Neutrophil (primary cell): ENCODE measurements at regions not wholly inside any gene's neighbourhood (a gene's known extent, or its start where the extent isn't known, plus 50 kb on each side); places are given as distances from the start of the nearest gene placed in this dataset.

Experiments
- H3K27ac ChIP-seq: fragments of 200-600 bp; sonication (generic); 2 replicates; pipeline ENCODE4 v1.5.1; 2016; ENCODE audit warnings: mild to moderate bottlenecking, moderate library complexity
- H3K27me3 ChIP-seq: fragments of 200-600 bp; sonication (generic); 2 replicates; pipeline ENCODE4 v1.6.0; 2016; ENCODE audit warnings: mild to moderate bottlenecking
- H3K36me3 ChIP-seq: fragments of 200-600 bp; sonication (generic); 2 replicates; pipeline ENCODE4 v1.5.1; 2017
- H3K4me1 ChIP-seq, 2 experiments: fragments of 200-600 bp in 1 of 2; sonication (generic) in 1 of 2; 1 replicate in 1 of 2; 2 replicates in 1 of 2; pipeline versions ENCODE4 v1.5.1 to v1.6.1; 2013 to 2016; ENCODE audit warnings: low read depth in 1 of 2, low read length in 1 of 2, mild to moderate bottlenecking in 1 of 2, moderate library complexity in 1 of 2; ENCODE audit not compliant: control insufficient read depth in 1 of 2, insufficient read depth in 1 of 2
- H3K4me3 ChIP-seq, 2 experiments: fragments of 200-600 bp in 1 of 2; sonication (generic) in 1 of 2; 1 replicate in 1 of 2; 2 replicates in 1 of 2; pipeline ENCODE4 v1.5.1; 2013 to 2016; ENCODE audit warnings: low read depth in 1 of 2, low read length in 1 of 2, mild to moderate bottlenecking in 1 of 2, moderate library complexity in 1 of 2
- H3K9me3 ChIP-seq: fragments of 200-600 bp; sonication (generic); 2 replicates; pipeline ENCODE4 v1.5.1; 2016
- CTCF ChIP-seq: fragments of 200-600 bp; sonication (generic); IDR thresholded peaks from 2 replicates; pipeline ENCODE4 v1.5.1; 2016; ENCODE audit warnings: antibody characterized with exemption

DNA sequence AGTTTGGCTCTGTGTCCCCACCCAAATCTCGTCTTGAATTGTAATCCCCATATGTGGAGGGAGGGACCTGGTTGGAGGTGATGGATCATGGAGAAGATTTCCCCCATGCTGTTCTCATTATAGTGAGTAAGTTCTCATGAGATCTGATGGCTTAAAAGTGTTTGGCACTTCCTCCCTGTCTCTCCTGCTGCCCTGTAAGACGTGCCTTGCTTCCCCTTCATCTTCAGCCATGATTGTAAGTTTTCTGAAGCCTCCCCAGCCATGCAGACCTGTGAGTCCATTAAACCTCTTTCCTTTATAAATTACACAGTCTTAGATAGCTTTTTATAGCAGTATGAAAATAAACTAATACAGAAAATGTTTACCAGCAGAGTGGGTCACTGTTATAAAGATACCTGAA lies 577.6 kb downstream of the UTRN start:
- Histone ChIP-seq H3K27me3 (no peaks in the 10 kb centered on the region), H3K4me1 (no peaks in the 10 kb centered on the region), H3K4me3 (no peak overlapping the region), H3K9me3 (no peaks in the 10 kb centered on the region), H3K27ac (no peak overlapping the region), H3K36me3 (no peaks in the 10 kb centered on the region)
- no peak for TF ChIP-seq CTCF

- no peaks in the 10 kb centered on the region for H3K4me1 ChIP-seq
- H3K9me3 ChIP-seq, result no peaks in the 10 kb centered on the region
- no peak overlapping the region for H3K27ac ChIP-seq
- H3K27me3 ChIP-seq, result no peaks in the 10 kb centered on the region
- no peak overlapping the region for H3K4me3 ChIP-seq
- no peak for TF ChIP-seq CTCF
- H3K36me3 ChIP-seq, result no peaks in the 10 kb centered on the region
Observed at GRCh38 chr6:144867761-144868160, 582.6 kb downstream of the UTRN start.

DNA sequence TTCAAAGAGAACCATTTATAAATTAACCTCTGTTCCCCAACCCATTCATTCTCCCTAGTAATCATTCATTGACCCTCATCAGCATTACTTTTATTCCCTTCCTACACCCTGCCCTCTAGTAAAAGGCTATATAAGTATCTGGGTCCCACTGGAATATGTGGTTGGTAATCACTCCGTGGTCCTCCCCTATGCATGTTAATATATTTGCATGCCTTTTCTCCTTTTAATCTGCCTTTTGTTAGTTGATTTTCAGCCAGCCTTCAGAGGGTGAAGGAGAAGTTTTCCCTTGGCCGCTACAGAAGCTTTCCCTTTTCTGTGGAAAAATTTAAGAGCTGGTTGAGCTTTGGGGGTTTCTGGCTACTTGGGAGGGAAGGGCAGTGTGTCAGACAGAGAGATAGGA lies 585.6 kb downstream of the UTRN start:
- Histone ChIP-seq H3K27ac (no peak overlapping the region), H3K4me1 (no peaks in the 10 kb centered on the region), H3K9me3 (no peaks in the 10 kb centered on the region), H3K4me3 (no peak overlapping the region), H3K36me3 (no peaks in the 10 kb centered on the region), H3K27me3 (no peaks in the 10 kb centered on the region)
- TF ChIP-seq CTCF, result no peak

GRCh38 chr6:144873623-144874378 lies 588.7 kb downstream of the UTRN start:
- no peak overlapping the region for H3K27ac ChIP-seq
- H3K27me3 ChIP-seq, result no peaks in the 10 kb centered on the region
- no peaks in the 10 kb centered on the region for H3K4me1 ChIP-seq
- no peaks in the 10 kb centered on the region for H3K9me3 ChIP-seq
- H3K4me3 ChIP-seq, result no peak overlapping the region
- no peaks in the 10 kb centered on the region for H3K36me3 ChIP-seq
- no peak for TF ChIP-seq CTCF

DNA sequence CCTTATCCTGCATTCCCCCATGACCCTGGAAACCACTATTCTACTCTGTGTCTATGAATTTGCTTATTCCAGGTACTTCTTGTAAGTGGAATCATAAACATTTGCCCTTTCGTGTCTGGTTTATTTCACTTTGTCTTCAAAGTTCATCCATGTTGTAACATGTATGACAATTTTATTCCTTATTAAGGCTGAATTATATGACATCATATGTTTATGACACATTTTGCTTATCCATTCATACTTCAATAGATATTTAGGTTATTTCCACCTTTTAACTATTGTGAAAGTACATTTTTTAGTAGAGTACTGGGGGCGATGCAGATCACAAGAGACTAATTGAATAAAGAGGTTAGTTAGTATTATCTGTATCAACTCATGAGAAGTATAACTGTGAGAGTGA lies 591.6 kb downstream of the UTRN start:
- Histone ChIP-seq H3K4me1 (no peaks in the 10 kb centered on the region), H3K9me3 (no peaks in the 10 kb centered on the region), H3K36me3 (no peaks in the 10 kb centered on the region), H3K27me3 (no peaks in the 10 kb centered on the region), H3K4me3 (no peak overlapping the region), H3K27ac (no peak overlapping the region)
- TF ChIP-seq CTCF, result no peak
